ENCODE measurements at regions not wholly inside any gene's neighbourhood (a gene's known extent, or its start where the extent isn't known, plus 50 kb on each side); places are given as distances from the start of the nearest gene placed in this dataset.

- TF ChIP-seq CTCF (optimal IDR thresholded peaks at IDR 0.05 in 1 of 3, IDR thresholded peaks at IDR 0.05 in 1 of 3, conservative IDR thresholded peaks at IDR 0.05 in 1 of 3; ENCODE audit: extremely low read depth in 1 of 3, insufficient read depth in 2 of 3, low read length in 3 of 3) (no peak), EZH2 (IDR thresholded peaks at IDR 0.05; ENCODE audit: low read length) (no peak)
Measured at GRCh38 chr10:130491011-130491692, 355.0 kb downstream of the GLRX3 start.
